Endodermal cell (in vitro differentiated cells): ENCODE measurements at regions not wholly inside any gene's neighbourhood (a gene's known extent, or its start where the extent isn't known, plus 50 kb on each side); places are given as distances from the start of the nearest gene placed in this dataset.

ENCODE experiments used
- DNase-seq: peaks from one replicate; pipeline ENCODE4 v3.0.0-alpha.2; 2017
- H3K27ac ChIP-seq: 2 replicates; pipeline ENCODE4 v1.5.1; 2013; ENCODE audit warnings: mild to moderate bottlenecking, low read depth, low read length, moderate library complexity
- H3K27me3 ChIP-seq: 2 replicates; pipeline ENCODE4 v1.6.1; 2013; ENCODE audit warnings: mild to moderate bottlenecking, low read length, moderate library complexity; ENCODE audit not compliant: insufficient read depth, control insufficient read depth, poor library complexity, severe bottlenecking
- H3K36me3 ChIP-seq: 2 replicates; pipeline ENCODE4 v1.7.0; 2013; ENCODE audit warnings: mild to moderate bottlenecking, low read length, moderate library complexity; ENCODE audit not compliant: control insufficient read depth, insufficient read depth
- H3K4me1 ChIP-seq: one replicate; pipeline ENCODE4 v1.7.0; 2013; ENCODE audit warnings: low read length; ENCODE audit not compliant: control insufficient read depth, insufficient read depth
- H3K4me3 ChIP-seq: 2 replicates; pipeline ENCODE4 v1.5.1; 2013; ENCODE audit warnings: mild to moderate bottlenecking, low read length, moderate library complexity
- H3K9ac ChIP-seq: 2 replicates; pipeline ENCODE4 v1.6.1; 2013; ENCODE audit warnings: mild to moderate bottlenecking, low read length, moderate library complexity; ENCODE audit not compliant: poor library complexity, severe bottlenecking; ENCODE audit errors: extremely low read depth
- H3K9me3 ChIP-seq: 2 replicates; pipeline ENCODE4 v1.6.1; 2013; ENCODE audit warnings: mild to moderate bottlenecking, low read length, moderate library complexity; ENCODE audit not compliant: control insufficient read depth
- H3K27ac Mint-ChIP-seq: 2 replicates; pipeline ENCODE4 v1.8.0; 2020; ENCODE audit warnings: mixed read lengths
- H3K27me3 Mint-ChIP-seq: 2 replicates; pipeline ENCODE4 v1.8.0; 2021; ENCODE audit warnings: mild to moderate bottlenecking, mixed read lengths; ENCODE audit not compliant: insufficient read depth
- H3K36me3 Mint-ChIP-seq: 2 replicates; pipeline ENCODE4 v1.8.0; 2020; ENCODE audit warnings: low read depth, mixed read lengths
- H3K4me1 Mint-ChIP-seq: 2 replicates; pipeline ENCODE4 v1.8.0; 2020; ENCODE audit warnings: mixed read lengths
- H3K4me3 Mint-ChIP-seq: 2 replicates; pipeline ENCODE4 v1.8.0; 2020; ENCODE audit warnings: mild to moderate bottlenecking, moderate library complexity, mixed read lengths
- H3K9me3 Mint-ChIP-seq: 2 replicates; pipeline ENCODE4 v1.8.0; 2020; ENCODE audit warnings: mild to moderate bottlenecking, mixed read lengths
- CTCF ChIP-seq: fragments of 200-600 bp; sonication (generic); conservative IDR thresholded peaks from 2 replicates; pipeline ENCODE4 v1.5.0; 2021; ENCODE audit warnings: antibody characterized with exemption, mild to moderate bottlenecking
- WGBS, 2 experiments: methylation state at CpG; one replicate each; pipeline versions ENCODE4 v1.1.5 to v1.1.7; 2013; ENCODE audit warnings: missing lambda C conversion rate in 2 of 2, mixed read lengths in 1 of 2; ENCODE audit not compliant: insufficient coverage in 1 of 2, insufficient read length in 1 of 2; 5-methylcytosine and 5-hydroxymethylcytosine counted together

DNA sequence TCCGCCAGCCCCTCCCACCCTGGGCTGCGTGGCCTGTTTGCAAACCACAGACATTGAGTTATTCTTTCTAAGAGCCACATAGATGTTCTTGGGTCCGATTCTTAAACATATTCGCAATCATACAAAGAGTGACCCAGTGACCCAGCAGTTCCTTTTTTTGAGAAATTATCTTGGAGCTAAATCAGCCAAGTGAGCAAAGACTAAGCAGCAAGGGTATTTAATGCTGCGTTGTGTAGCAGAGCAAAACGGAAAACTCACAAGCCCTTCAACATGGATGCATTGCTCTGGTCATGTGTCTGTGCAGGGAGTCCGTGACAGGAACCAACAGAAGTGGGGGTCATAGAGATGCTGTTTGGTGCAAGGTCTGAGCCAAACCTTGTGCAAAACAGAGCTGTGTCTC is 95.6 kb downstream of the OLFM1 start:
- no peak overlapping the region for H3K4me3 Mint-ChIP-seq
- H3K27me3 ChIP-seq: no peaks in the 10 kb centered on the region
- H3K27ac ChIP-seq: no peak overlapping the region
- H3K36me3 ChIP-seq: no peaks in the 10 kb centered on the region
- no peak overlapping the region for H3K9ac ChIP-seq
- H3K9me3 Mint-ChIP-seq: no peaks in the 10 kb centered on the region
- H3K9me3 ChIP-seq: no peaks in the 10 kb centered on the region
- H3K4me3 ChIP-seq: no peak overlapping the region
- TF ChIP-seq CTCF: no peak
- no peaks in the 10 kb centered on the region for H3K36me3 Mint-ChIP-seq
- no peak overlapping the region for H3K27ac Mint-ChIP-seq
- H3K4me1 ChIP-seq: no peaks in the 10 kb centered on the region
- H3K4me1 Mint-ChIP-seq: peaks cover 10% of the 10 kb centered on the region
- DNase-seq: no peak
- H3K27me3 Mint-ChIP-seq: no peaks in the 10 kb centered on the region
- WGBS, 2 experiments: 92 to 99% methylated on average over 7 of the region's 7 CpGs

- H3K9ac ChIP-seq: no peak overlapping the region
- no peaks in the 10 kb centered on the region for H3K36me3 ChIP-seq
- no peak overlapping the region for H3K27ac Mint-ChIP-seq
- H3K27me3 ChIP-seq: no peaks in the 10 kb centered on the region
- no peaks in the 10 kb centered on the region for H3K27me3 Mint-ChIP-seq
- H3K4me1 Mint-ChIP-seq: peaks cover 10% of the 10 kb centered on the region
- 71 to 78% methylated on average over 7 to 12 of the region's 12 CpGs for WGBS, 2 experiments
- no peak overlapping the region for H3K4me3 ChIP-seq
- H3K27ac ChIP-seq: peak overlapping the region; percentile 76
- DNase-seq: no peak
- H3K4me3 Mint-ChIP-seq: no peak overlapping the region
- H3K9me3 Mint-ChIP-seq: no peaks in the 10 kb centered on the region
- no peaks in the 10 kb centered on the region for H3K36me3 Mint-ChIP-seq
- H3K4me1 ChIP-seq: no peaks in the 10 kb centered on the region
- no peaks in the 10 kb centered on the region for H3K9me3 ChIP-seq
- TF ChIP-seq CTCF: no peak
Observed at GRCh38 chr9:135183528-135184180, 96.2 kb downstream of the OLFM1 start.

- H3K4me3 ChIP-seq: no peak overlapping the region
- no peaks in the 10 kb centered on the region for H3K36me3 Mint-ChIP-seq
- no peak overlapping the region for H3K9ac ChIP-seq
- no peak for TF ChIP-seq CTCF
- no peaks in the 10 kb centered on the region for H3K27me3 Mint-ChIP-seq
- DNase-seq: no peak
- peaks cover 10% of the 10 kb centered on the region for H3K4me1 Mint-ChIP-seq
- no peak overlapping the region for H3K27ac Mint-ChIP-seq
- no peaks in the 10 kb centered on the region for H3K9me3 Mint-ChIP-seq
- WGBS, 2 experiments: 81 to 91% methylated on average over 21 to 37 of the region's 37 CpGs
- H3K4me1 ChIP-seq: no peaks in the 10 kb centered on the region
- no peaks in the 10 kb centered on the region for H3K9me3 ChIP-seq
- no peak overlapping the region for H3K4me3 Mint-ChIP-seq
- peak overlapping the region; percentile 76 for H3K27ac ChIP-seq
- no peaks in the 10 kb centered on the region for H3K27me3 ChIP-seq
- no peaks in the 10 kb centered on the region for H3K36me3 ChIP-seq
Observed at GRCh38 chr9:135184181-135185053, 96.9 kb downstream of the OLFM1 start.
